ENCODE measurements at regions not wholly inside any gene's neighbourhood (a gene's known extent, or its start where the extent isn't known, plus 50 kb on each side); places are given as distances from the start of the nearest gene placed in this dataset.

DNA sequence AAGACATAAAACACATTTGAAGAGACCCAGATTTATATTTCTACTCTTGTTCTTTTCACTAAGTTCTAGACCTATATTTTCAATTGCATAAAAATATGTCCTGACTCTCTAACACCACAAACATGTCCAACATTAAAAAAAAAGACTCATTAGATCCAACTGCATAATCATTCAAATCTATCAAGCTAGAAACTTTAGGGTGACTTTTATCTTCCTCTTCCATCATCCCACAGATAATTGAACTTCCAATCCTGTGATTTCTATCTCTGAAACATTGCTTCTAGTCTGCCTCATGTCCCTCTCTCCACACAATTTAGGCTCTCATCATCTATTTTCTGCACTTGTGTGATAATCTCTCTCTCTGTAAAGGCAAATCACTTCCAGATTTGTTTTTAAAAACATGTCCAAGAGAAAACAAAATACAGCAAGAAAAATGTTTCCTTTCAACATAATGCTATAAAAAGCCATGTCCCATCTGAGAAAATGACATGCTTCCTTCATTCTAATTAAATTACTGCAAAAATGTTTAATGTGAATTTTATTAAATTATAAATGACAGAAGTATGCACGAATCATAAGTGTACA is 615.9 kb downstream of the RNF144B start:
- H3K4me1 ChIP-seq (ENCODE audit: control insufficient read depth in 3 of 3, insufficient read depth in 2 of 3, low read depth in 1 of 3, low read length in 2 of 3), result no peaks in the 10 kb centered on the region
- DNase-seq, result no peak
- no peaks in the 10 kb centered on the region for H3K9me3 ChIP-seq (ENCODE audit: control insufficient read depth in 2 of 2, insufficient read depth in 1 of 2, low read depth in 1 of 2, low read length in 1 of 2)
- no peak overlapping the region for H3K27ac ChIP-seq (ENCODE audit: low read depth in 1 of 3, low read length in 2 of 3)
- FAIRE-seq, result no peak
- no peaks in the 10 kb centered on the region for H3K36me3 ChIP-seq (ENCODE audit: control insufficient read depth in 3 of 3, insufficient read depth in 2 of 3, low read depth in 1 of 3, low read length in 3 of 3)
- 62 to 78% (median 74%) methylated on average over 1 of the region's 1 CpG for WGBS, 3 donors
- H3K4me3 ChIP-seq (ENCODE audit: low read depth in 1 of 3, low read length in 3 of 3), result no peak overlapping the region
- no peaks in the 10 kb centered on the region for H3K27me3 ChIP-seq (ENCODE audit: control insufficient read depth in 3 of 3, insufficient read depth in 3 of 3, low read length in 3 of 3)

DNA sequence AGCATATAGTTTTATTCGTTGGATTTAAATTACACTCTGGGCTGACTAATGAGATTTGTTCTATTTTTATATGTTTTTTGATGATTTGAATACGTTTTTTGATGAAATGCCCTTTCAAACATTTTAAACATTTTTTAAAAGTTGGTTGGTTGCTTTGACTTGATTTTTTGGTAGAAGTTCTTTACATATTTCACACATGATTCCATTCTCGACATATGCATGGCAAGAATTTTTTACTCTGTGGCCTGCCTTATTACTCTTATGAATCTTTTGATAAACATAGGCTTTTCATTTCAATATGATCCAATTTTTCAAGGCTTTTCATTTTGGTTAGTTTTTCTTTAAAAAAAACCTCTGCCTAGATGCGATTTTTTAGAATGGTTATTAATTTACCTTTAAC is 617.0 kb downstream of the RNF144B start:
- Histone ChIP-seq H3K36me3 (ENCODE audit: control insufficient read depth in 3 of 3, insufficient read depth in 2 of 3, low read depth in 1 of 3, low read length in 3 of 3) (no peaks in the 10 kb centered on the region), H3K4me3 (ENCODE audit: low read depth in 1 of 3, low read length in 3 of 3) (no peak overlapping the region), H3K27ac (ENCODE audit: low read depth in 1 of 3, low read length in 2 of 3) (no peak overlapping the region), H3K4me1 (ENCODE audit: control insufficient read depth in 3 of 3, insufficient read depth in 2 of 3, low read depth in 1 of 3, low read length in 2 of 3) (no peaks in the 10 kb centered on the region), H3K9me3 (ENCODE audit: control insufficient read depth in 2 of 2, insufficient read depth in 1 of 2, low read depth in 1 of 2, low read length in 1 of 2) (no peaks in the 10 kb centered on the region), H3K27me3 (ENCODE audit: control insufficient read depth in 3 of 3, insufficient read depth in 3 of 3, low read length in 3 of 3) (no peaks in the 10 kb centered on the region)
- no peak for DNase-seq
- FAIRE-seq, result no peak
- 85 to 92% (median 85%) methylated on average over 4 of the region's 4 CpGs for WGBS, 3 donors

DNA sequence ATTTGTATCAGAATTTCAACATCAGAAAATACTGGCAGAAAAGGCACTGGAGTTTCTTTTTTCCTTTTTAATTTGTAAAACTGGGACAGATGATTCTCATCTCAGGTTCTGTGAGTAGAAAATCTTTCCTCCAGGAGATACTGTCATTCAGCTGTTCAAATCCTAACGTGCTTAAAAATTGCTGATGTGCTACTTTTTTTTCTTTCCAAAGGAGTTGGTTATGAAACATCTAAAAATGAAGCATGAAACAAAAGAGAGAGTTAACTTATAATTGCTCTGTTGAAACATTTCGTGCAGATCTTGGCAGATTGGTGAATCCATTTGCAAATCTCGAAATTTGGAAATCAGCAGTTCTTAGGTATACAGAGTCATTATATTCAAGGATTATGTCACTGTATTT is 622.6 kb downstream of the RNF144B start:
- FAIRE-seq (no peak), DNase-seq (no peak)
- Histone ChIP-seq H3K27ac (ENCODE audit: low read depth in 1 of 3, low read length in 2 of 3) (no peak overlapping the region), H3K27me3 (ENCODE audit: control insufficient read depth in 3 of 3, insufficient read depth in 3 of 3, low read length in 3 of 3) (no peaks in the 10 kb centered on the region), H3K9me3 (ENCODE audit: control insufficient read depth in 2 of 2, insufficient read depth in 1 of 2, low read depth in 1 of 2, low read length in 1 of 2) (no peaks in the 10 kb centered on the region), H3K4me3 (ENCODE audit: low read depth in 1 of 3, low read length in 3 of 3) (no peak overlapping the region), H3K36me3 (ENCODE audit: control insufficient read depth in 3 of 3, insufficient read depth in 2 of 3, low read depth in 1 of 3, low read length in 3 of 3) (no peaks in the 10 kb centered on the region), H3K4me1 (ENCODE audit: control insufficient read depth in 3 of 3, insufficient read depth in 2 of 3, low read depth in 1 of 3, low read length in 2 of 3) (no peaks in the 10 kb centered on the region)
- WGBS, 3 donors, result 72 to 85% (median 74%) methylated on average over 3 of the region's 3 CpGs

DNA sequence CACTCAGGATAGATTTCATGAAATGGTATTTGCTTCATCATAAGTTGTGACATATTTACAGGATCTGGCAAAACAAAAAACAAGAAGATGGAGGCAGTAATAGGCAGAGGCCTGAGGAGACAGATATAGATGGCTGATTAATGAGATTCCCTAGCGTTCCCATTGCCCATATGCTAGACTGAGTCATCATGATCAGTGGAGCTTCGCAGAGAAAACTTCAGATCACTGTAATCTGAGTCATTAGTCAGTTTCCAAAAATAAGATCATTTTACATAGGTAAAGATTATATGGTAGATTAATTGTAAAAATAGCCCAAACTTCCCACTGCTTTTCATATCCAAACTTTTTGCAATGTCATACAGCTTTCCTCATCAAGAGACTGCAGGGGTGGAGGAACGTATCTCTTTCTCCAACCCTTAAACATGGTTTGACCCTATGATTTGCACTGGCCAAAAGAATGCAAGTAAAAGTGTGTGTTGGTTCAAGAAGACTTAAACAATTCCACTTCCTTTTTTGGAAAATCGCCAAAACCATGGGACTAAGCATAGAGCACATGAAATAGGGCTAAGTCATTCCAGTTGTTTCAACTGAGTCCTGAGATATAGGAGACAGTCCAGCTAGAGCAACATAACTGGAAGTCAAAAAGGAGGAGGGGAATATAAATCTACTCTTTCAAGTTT is 626.0 kb downstream of the RNF144B start:
- H3K27ac ChIP-seq (ENCODE audit: low read depth in 1 of 3, low read length in 2 of 3), result no peak overlapping the region
- no peaks in the 10 kb centered on the region for H3K36me3 ChIP-seq (ENCODE audit: control insufficient read depth in 3 of 3, insufficient read depth in 2 of 3, low read depth in 1 of 3, low read length in 3 of 3)
- DNase-seq (no peak), FAIRE-seq (no peak)
- WGBS, 3 donors, result 76 to 87% (median 84%) methylated on average over 4 of the region's 4 CpGs
- no peaks in the 10 kb centered on the region for H3K27me3 ChIP-seq (ENCODE audit: control insufficient read depth in 3 of 3, insufficient read depth in 3 of 3, low read length in 3 of 3)
- no peaks in the 10 kb centered on the region for H3K4me1 ChIP-seq (ENCODE audit: control insufficient read depth in 3 of 3, insufficient read depth in 2 of 3, low read depth in 1 of 3, low read length in 2 of 3)
- H3K4me3 ChIP-seq (ENCODE audit: low read depth in 1 of 3, low read length in 3 of 3), result no peak overlapping the region
- no peaks in the 10 kb centered on the region for H3K9me3 ChIP-seq (ENCODE audit: control insufficient read depth in 2 of 2, insufficient read depth in 1 of 2, low read depth in 1 of 2, low read length in 1 of 2)

DNA sequence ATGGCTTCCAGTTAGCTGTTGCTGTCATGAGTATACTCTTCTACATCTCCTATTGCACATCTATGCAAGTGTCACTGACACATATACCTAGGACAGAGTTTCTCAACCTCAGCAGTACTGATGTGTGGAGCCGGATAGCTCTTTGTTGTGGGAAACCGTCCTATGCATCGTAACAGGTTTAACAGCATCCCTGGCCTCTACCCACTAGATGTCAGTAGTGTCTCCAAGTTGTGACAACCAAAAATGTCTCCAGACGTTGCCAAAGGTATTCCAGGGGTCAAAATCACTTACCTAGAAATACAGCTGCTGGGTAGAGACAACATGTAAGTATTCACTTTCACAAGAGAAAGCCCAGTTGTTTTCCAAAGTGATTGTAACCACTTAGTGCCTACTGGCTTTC is 637.6 kb downstream of the RNF144B start:
- Histone ChIP-seq H3K36me3 (ENCODE audit: control insufficient read depth in 3 of 3, insufficient read depth in 2 of 3, low read depth in 1 of 3, low read length in 3 of 3) (no peaks in the 10 kb centered on the region), H3K4me1 (ENCODE audit: control insufficient read depth in 3 of 3, insufficient read depth in 2 of 3, low read depth in 1 of 3, low read length in 2 of 3) (no peaks in the 10 kb centered on the region), H3K27me3 (ENCODE audit: control insufficient read depth in 3 of 3, insufficient read depth in 3 of 3, low read length in 3 of 3) (no peaks in the 10 kb centered on the region), H3K9me3 (ENCODE audit: control insufficient read depth in 2 of 2, insufficient read depth in 1 of 2, low read depth in 1 of 2, low read length in 1 of 2) (no peaks in the 10 kb centered on the region), H3K4me3 (ENCODE audit: low read depth in 1 of 3, low read length in 3 of 3) (no peak overlapping the region), H3K27ac (ENCODE audit: low read depth in 1 of 3, low read length in 2 of 3) (no peak overlapping the region)
- WGBS, 3 donors, result 15 to 24% (median 21%) methylated on average over 4 of the region's 4 CpGs
- no peak for FAIRE-seq
- DNase-seq, result peak; percentile 35 to 57

DNA sequence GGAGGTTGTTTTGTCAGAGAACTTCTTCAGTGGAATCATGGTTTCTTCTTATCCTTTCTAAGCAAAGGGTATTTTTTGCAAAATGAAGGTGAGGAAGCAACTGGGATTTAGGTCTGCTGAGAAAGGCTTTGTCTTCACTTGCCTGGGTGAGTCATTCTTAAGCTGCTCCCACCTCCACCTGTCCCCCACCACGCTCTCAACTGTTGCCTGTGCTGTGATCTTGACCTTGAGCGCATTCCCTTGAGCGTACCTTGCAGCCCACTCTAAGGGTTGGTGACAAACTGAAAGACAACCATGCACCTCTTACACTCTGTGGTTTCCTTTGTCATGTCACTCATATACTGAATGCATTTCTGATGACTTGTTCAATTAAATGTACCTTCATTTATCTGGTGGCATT is 641.1 kb downstream of the RNF144B start:
- 72 to 80% (median 78%) methylated on average over 3 of the region's 3 CpGs for WGBS, 3 donors
- H3K9me3 ChIP-seq (ENCODE audit: control insufficient read depth in 2 of 2, insufficient read depth in 1 of 2, low read depth in 1 of 2, low read length in 1 of 2), result no peaks in the 10 kb centered on the region
- no peak for DNase-seq

DNA sequence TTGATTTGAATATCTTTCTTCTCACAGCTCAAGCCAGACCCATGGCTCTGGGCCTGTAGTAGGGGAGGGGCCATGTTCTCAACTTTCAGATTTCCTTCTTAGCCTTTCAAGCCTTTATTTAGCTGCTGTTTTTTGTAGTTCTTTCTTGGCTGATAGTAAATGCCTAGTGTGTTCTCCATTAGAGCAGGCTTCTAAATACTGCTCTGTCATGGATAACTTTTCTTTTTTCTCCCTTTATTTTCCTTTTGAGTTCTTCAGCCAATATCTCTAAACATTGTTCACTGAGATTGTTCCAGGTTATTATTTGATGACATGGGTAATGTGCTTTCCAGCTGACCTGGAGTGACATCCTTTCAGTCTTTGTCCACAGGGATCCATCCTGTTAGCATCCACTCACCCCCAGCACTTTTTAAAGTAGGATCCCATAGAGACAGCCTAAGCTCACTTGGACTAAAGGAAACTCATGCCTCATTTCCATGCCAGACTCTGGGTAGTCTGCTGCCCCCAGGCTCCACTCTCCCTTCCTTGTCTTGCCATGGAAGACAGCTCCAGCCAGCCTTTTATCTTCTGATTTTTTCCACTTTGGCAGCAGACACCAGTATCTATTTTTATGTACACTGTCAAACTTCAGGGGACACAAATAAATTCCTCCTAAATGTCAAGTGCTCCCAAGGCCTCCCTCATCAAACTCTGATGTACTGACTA is 645.6 kb downstream of the RNF144B start:
- FAIRE-seq, result no peak
- H3K9me3 ChIP-seq (ENCODE audit: control insufficient read depth in 2 of 2, insufficient read depth in 1 of 2, low read depth in 1 of 2, low read length in 1 of 2), result no peaks in the 10 kb centered on the region
- no peak for DNase-seq

More for the DNA sequence above, 641.1 kb downstream of the RNF144B start:
- Histone ChIP-seq H3K4me1 (ENCODE audit: control insufficient read depth in 3 of 3, insufficient read depth in 2 of 3, low read depth in 1 of 3, low read length in 2 of 3) (no peaks in the 10 kb centered on the region), H3K27ac (ENCODE audit: low read depth in 1 of 3, low read length in 2 of 3) (no peak overlapping the region), H3K36me3 (ENCODE audit: control insufficient read depth in 3 of 3, insufficient read depth in 2 of 3, low read depth in 1 of 3, low read length in 3 of 3) (no peaks in the 10 kb centered on the region), H3K27me3 (ENCODE audit: control insufficient read depth in 3 of 3, insufficient read depth in 3 of 3, low read length in 3 of 3) (no peaks in the 10 kb centered on the region), H3K4me3 (ENCODE audit: low read depth in 1 of 3, low read length in 3 of 3) (no peak overlapping the region)
- FAIRE-seq, result no peak

DNA sequence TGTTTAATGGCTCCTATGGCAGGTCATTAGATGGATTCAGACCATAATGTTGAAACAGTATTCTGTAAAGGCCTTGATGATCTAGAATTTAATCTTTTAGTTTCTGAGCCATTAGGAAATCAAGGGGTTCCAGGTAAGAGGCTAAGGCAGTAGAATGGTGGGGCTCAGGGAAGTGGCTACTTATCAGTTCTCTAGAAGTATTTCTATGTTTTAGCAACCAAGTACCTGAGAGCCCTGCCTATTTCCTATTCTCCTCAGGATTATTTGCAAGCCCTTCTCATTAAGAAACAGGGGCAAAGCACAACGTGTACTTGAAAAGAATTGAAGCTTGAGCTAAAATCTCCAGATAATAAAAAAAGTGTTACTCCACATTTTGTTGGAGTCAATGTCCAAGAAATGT is 646.5 kb downstream of the RNF144B start:
- Histone ChIP-seq H3K27ac (ENCODE audit: low read depth in 1 of 3, low read length in 2 of 3) (no peak overlapping the region), H3K27me3 (ENCODE audit: control insufficient read depth in 3 of 3, insufficient read depth in 3 of 3, low read length in 3 of 3) (no peaks in the 10 kb centered on the region), H3K4me1 (ENCODE audit: control insufficient read depth in 3 of 3, insufficient read depth in 2 of 3, low read depth in 1 of 3, low read length in 2 of 3) (no peaks in the 10 kb centered on the region), H3K9me3 (ENCODE audit: control insufficient read depth in 2 of 2, insufficient read depth in 1 of 2, low read depth in 1 of 2, low read length in 1 of 2) (no peaks in the 10 kb centered on the region), H3K4me3 (ENCODE audit: low read depth in 1 of 3, low read length in 3 of 3) (no peak overlapping the region), H3K36me3 (ENCODE audit: control insufficient read depth in 3 of 3, insufficient read depth in 2 of 3, low read depth in 1 of 3, low read length in 3 of 3) (no peaks in the 10 kb centered on the region)
- DNase-seq (no peak), FAIRE-seq (no peak)
- 51 to 57% (median 54%) methylated on average over 1 of the region's 1 CpG for WGBS, 3 donors

More for the DNA sequence above, 645.6 kb downstream of the RNF144B start:
- Histone ChIP-seq H3K36me3 (ENCODE audit: control insufficient read depth in 3 of 3, insufficient read depth in 2 of 3, low read depth in 1 of 3, low read length in 3 of 3) (no peaks in the 10 kb centered on the region), H3K4me3 (ENCODE audit: low read depth in 1 of 3, low read length in 3 of 3) (no peak overlapping the region), H3K27me3 (ENCODE audit: control insufficient read depth in 3 of 3, insufficient read depth in 3 of 3, low read length in 3 of 3) (no peaks in the 10 kb centered on the region), H3K27ac (ENCODE audit: low read depth in 1 of 3, low read length in 2 of 3) (peak overlapping the region in 1 of 3 donors; percentile 55), H3K4me1 (ENCODE audit: control insufficient read depth in 3 of 3, insufficient read depth in 2 of 3, low read depth in 1 of 3, low read length in 2 of 3) (no peaks in the 10 kb centered on the region)

All from small intestine (tissue), 7 donors.